ENCODE measurements at regions not wholly inside any gene's neighbourhood (a gene's known extent, or its start where the extent isn't known, plus 50 kb on each side); places are given as distances from the start of the nearest gene placed in this dataset.
A peak's percentile ranks its signal among the peaks of the same experiment; 100 is the strongest.

GRCh38 chr11:90646266-90646665, 423.4 kb upstream of the CHORDC1 start:
- Mint-ChIP-seq H3K4me3 (ENCODE audit: unreplicated experiment) (no peak overlapping the region), H3K4me1 (ENCODE audit: unreplicated experiment) (no peaks in the 10 kb centered on the region), H3K9me3 (ENCODE audit: unreplicated experiment) (no peaks in the 10 kb centered on the region), H3K27me3 (ENCODE audit: unreplicated experiment) (peaks cover under 1% of the 10 kb centered on the region), H3K36me3 (ENCODE audit: low read depth, unreplicated experiment) (no peaks in the 10 kb centered on the region), H3K27ac (ENCODE audit: unreplicated experiment) (no peak overlapping the region)
- DNase-seq (ENCODE audit: low spot score), result no peak
- no peak for TF ChIP-seq CTCF (IDR thresholded peaks at IDR 0.05; ENCODE audit: unreplicated experiment)

- no peaks in the 10 kb centered on the region for H3K9me3 Mint-ChIP-seq (ENCODE audit: unreplicated experiment)
- H3K4me1 Mint-ChIP-seq (ENCODE audit: unreplicated experiment), result no peaks in the 10 kb centered on the region
Observed at GRCh38 chr11:90639461-90639993, 416.7 kb upstream of the CHORDC1 start.

GRCh38 chr11:90635886-90636285, 413.0 kb upstream of the CHORDC1 start:
- Mint-ChIP-seq H3K27ac (ENCODE audit: unreplicated experiment) (no peak overlapping the region), H3K27me3 (ENCODE audit: unreplicated experiment) (no peaks in the 10 kb centered on the region), H3K36me3 (ENCODE audit: low read depth, unreplicated experiment) (no peaks in the 10 kb centered on the region), H3K9me3 (ENCODE audit: unreplicated experiment) (no peaks in the 10 kb centered on the region), H3K4me1 (ENCODE audit: unreplicated experiment) (no peaks in the 10 kb centered on the region), H3K4me3 (ENCODE audit: unreplicated experiment) (no peak overlapping the region)
- no peak for DNase-seq (ENCODE audit: low spot score)
- no peak for TF ChIP-seq CTCF (IDR thresholded peaks at IDR 0.05; ENCODE audit: unreplicated experiment)

More at GRCh38 chr11:90639461-90639993, 416.7 kb upstream of the CHORDC1 start:
- no peak overlapping the region for H3K27ac Mint-ChIP-seq (ENCODE audit: unreplicated experiment)
- H3K27me3 Mint-ChIP-seq (ENCODE audit: unreplicated experiment), result peaks cover 1% of the 10 kb centered on the region
- H3K36me3 Mint-ChIP-seq (ENCODE audit: low read depth, unreplicated experiment), result no peaks in the 10 kb centered on the region
- no peak overlapping the region for H3K4me3 Mint-ChIP-seq (ENCODE audit: unreplicated experiment)
- no peak for DNase-seq (ENCODE audit: low spot score)
- TF ChIP-seq CTCF (IDR thresholded peaks at IDR 0.05; ENCODE audit: unreplicated experiment), result peak; percentile 50

- Mint-ChIP-seq H3K36me3 (ENCODE audit: low read depth, unreplicated experiment) (no peaks in the 10 kb centered on the region), H3K27me3 (ENCODE audit: unreplicated experiment) (no peaks in the 10 kb centered on the region), H3K27ac (ENCODE audit: unreplicated experiment) (no peak overlapping the region), H3K9me3 (ENCODE audit: unreplicated experiment) (no peaks in the 10 kb centered on the region), H3K4me1 (ENCODE audit: unreplicated experiment) (no peaks in the 10 kb centered on the region), H3K4me3 (ENCODE audit: unreplicated experiment) (no peak overlapping the region)
- DNase-seq (ENCODE audit: low spot score), result no peak
- no peak for TF ChIP-seq CTCF (IDR thresholded peaks at IDR 0.05; ENCODE audit: unreplicated experiment)
Observed at GRCh38 chr11:90635151-90635550, 412.3 kb upstream of the CHORDC1 start.

GRCh38 chr11:90630176-90630575, 407.3 kb upstream of the CHORDC1 start:
- no peak overlapping the region for H3K27ac Mint-ChIP-seq (ENCODE audit: unreplicated experiment)
- no peaks in the 10 kb centered on the region for H3K36me3 Mint-ChIP-seq (ENCODE audit: low read depth, unreplicated experiment)
- DNase-seq (ENCODE audit: low spot score), result no peak
- H3K9me3 Mint-ChIP-seq (ENCODE audit: unreplicated experiment), result no peaks in the 10 kb centered on the region
- no peaks in the 10 kb centered on the region for H3K4me1 Mint-ChIP-seq (ENCODE audit: unreplicated experiment)
- no peaks in the 10 kb centered on the region for H3K27me3 Mint-ChIP-seq (ENCODE audit: unreplicated experiment)
- no peak overlapping the region for H3K4me3 Mint-ChIP-seq (ENCODE audit: unreplicated experiment)
- TF ChIP-seq CTCF (IDR thresholded peaks at IDR 0.05; ENCODE audit: unreplicated experiment), result no peak
